Dedifferentiated amniotic fluid mesenchymal stem cell (primary cell): ENCODE measurements at regions not wholly inside any gene's neighbourhood (a gene's known extent, or its start where the extent isn't known, plus 50 kb on each side); places are given as distances from the start of the nearest gene placed in this dataset.

Experiments
- DNase-seq: peaks from one replicate; pipeline ENCODE4 v3.0.0-alpha.2; 2016; ENCODE audit errors: extremely low spot score

GRCh38 chr11:43545610-43546009 lies 134.9 kb upstream of the HSD17B12 start:
- no peak for DNase-seq

GRCh38 chr11:43546561-43547429 lies 133.7 kb upstream of the HSD17B12 start:
- no peak for DNase-seq

- no peak for DNase-seq
Measured at GRCh38 chr11:43547430-43547831, 133.1 kb upstream of the HSD17B12 start.

GRCh38 chr11:43547889-43548381 lies 132.6 kb upstream of the HSD17B12 start:
- no peak for DNase-seq

- no peak for DNase-seq
Measured at GRCh38 chr11:43548916-43549315, 131.6 kb upstream of the HSD17B12 start.

GRCh38 chr11:43549624-43550023 lies 130.9 kb upstream of the HSD17B12 start:
- no peak for DNase-seq

- no peak for DNase-seq
Measured at GRCh38 chr11:43550714-43551113, 129.8 kb upstream of the HSD17B12 start.

GRCh38 chr11:43554148-43554473 lies 126.4 kb upstream of the HSD17B12 start:
- DNase-seq = no peak

GRCh38 chr11:43555186-43555585 lies 125.4 kb upstream of the HSD17B12 start:
- DNase-seq = no peak

- DNase-seq = no peak
Measured at GRCh38 chr11:43555816-43556611, 124.5 kb upstream of the HSD17B12 start.

- no peak for DNase-seq
Measured at GRCh38 chr11:43556612-43557375, 123.7 kb upstream of the HSD17B12 start.

GRCh38 chr11:43557553-43558110 lies 122.9 kb upstream of the HSD17B12 start:
- no peak for DNase-seq

GRCh38 chr11:43558146-43558545 lies 122.4 kb upstream of the HSD17B12 start:
- DNase-seq = no peak

GRCh38 chr11:43558556-43559127 lies 121.9 kb upstream of the HSD17B12 start:
- DNase-seq = no peak

GRCh38 chr11:43561832-43562231 lies 118.7 kb upstream of the HSD17B12 start:
- no peak for DNase-seq

- peak; percentile 58 for DNase-seq
Measured at GRCh38 chr11:43567396-43567975, 113.1 kb upstream of the HSD17B12 start.

GRCh38 chr11:43573233-43573632 lies 107.3 kb upstream of the HSD17B12 start:
- no peak for DNase-seq

GRCh38 chr11:43573873-43574272 lies 106.7 kb upstream of the HSD17B12 start:
- no peak for DNase-seq

- DNase-seq = no peak
Measured at GRCh38 chr11:43574411-43574810, 106.1 kb upstream of the HSD17B12 start.

GRCh38 chr11:43574949-43575912 lies 105.3 kb upstream of the HSD17B12 start:
- DNase-seq = peak; percentile 16
